ENCODE measurements at regions not wholly inside any gene's neighbourhood (a gene's known extent, or its start where the extent isn't known, plus 50 kb on each side); places are given as distances from the start of the nearest gene placed in this dataset.

DNA sequence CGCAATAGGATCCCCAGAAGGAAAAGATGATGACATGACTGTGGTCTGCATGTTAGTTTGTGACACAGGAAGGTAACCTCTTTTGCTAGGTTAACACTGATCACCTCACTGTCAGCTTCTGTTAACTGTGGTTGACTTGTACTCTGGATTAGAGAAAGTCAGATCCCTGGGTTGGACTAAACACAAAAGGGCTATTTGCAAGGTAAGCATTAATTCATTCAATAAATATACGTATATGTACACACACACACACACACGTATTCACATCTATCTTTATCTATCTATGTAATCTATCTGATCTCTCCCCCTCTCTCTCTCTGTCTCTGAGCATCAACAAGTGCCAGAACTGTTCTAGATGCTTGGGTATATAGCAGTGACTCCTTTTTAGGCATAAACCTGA is 136.1 kb upstream of the SNX19 start:
- DNase-seq = no peak

DNA sequence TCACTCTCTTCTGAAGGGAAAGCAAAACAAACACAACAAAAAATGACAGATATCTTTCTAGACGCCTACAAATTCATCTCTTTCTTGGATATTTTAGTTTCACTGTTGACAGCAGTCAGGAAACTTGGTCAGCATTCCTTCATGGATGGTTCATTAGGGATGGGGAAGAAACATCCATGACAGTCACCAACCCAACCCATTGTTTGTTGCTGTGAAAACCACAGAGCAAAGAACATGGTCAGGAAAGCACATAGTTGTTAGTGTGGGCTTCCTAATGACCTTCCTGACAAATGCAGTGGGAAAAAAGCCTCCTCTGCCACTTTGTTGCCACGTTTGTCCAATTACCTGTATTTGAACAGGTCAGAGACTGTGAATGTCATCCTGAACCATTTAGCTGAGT is 139.8 kb upstream of the SNX19 start:
- no peak for DNase-seq

DNA sequence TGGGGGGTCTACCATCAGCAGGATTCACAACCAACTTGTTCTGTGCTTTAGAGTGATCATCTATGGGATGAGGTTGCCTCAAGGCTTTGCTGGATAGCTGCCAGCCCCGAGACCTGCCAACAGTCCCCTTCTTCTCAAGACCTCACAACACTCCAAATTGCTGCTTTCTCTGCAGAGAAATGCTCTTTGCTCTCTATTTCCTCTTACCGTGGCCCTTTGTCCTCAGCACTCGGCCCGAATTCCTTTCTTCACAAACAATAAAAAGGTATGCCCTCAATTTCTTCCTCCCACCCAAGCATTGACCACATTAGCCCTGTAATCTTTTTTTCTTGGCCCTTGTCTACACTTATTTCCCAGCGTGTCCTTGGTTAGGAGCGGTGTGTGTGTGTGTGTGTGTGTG is 147.4 kb upstream of the SNX19 start:
- DNase-seq = no peak

DNA sequence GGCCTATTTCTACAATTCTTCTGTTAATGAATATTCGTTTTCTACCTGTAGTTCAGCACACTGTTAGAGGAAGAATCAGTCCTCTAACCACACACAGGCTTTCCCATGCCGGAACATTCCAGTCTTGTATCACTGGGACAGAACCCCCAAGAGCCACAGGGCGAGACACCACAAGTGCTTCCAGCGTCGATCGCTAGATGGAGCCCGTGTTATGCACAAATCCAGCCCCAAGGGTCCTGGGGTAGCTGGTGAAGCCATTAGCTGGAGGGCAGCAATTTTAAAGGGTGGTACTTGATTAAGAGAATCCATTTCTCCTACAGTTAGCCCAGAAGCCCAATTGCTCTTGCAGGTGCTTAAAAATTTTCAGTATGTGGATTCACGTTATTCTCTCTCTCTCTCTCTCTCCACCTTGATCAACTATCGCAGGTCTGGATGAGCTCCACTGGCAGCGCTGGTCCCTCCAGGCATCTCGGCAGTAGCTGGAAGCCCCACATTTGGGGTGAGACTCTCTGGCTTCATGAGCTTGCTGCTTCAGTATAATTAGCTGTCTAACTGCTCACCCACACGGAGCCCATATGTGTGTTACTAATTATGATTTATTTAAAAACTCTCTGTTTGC is 148.2 kb upstream of the SNX19 start:
- peak; percentile 60 for DNase-seq

GRCh38 chr11:131065435-131066413 is 149.4 kb upstream of the SNX19 start:
- DNase-seq = no peak

- no peak for DNase-seq
Measured at GRCh38 chr11:131066551-131066950, 150.3 kb upstream of the SNX19 start.

GRCh38 chr11:131070365-131070764 is 154.1 kb upstream of the SNX19 start:
- DNase-seq = no peak

DNA sequence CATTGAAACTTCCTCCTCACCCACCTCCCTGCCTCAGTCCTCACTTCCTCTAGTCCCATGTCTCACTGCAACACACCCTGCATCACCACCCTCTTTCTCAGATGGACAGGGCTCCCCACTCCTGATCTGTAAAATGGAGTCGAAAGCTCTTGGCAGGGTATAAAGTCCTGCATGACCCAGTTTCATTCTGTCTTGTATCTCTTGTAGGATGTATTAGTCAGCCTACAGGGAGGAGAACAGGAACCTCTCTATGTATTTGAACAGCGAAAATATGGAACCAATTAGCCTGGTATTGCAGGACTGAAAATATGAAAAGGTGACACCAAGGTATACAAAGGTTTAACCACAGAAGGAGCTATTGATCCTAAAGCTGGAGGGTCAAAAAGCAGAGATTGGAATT is 156.9 kb upstream of the SNX19 start:
- no peak for DNase-seq

DNA sequence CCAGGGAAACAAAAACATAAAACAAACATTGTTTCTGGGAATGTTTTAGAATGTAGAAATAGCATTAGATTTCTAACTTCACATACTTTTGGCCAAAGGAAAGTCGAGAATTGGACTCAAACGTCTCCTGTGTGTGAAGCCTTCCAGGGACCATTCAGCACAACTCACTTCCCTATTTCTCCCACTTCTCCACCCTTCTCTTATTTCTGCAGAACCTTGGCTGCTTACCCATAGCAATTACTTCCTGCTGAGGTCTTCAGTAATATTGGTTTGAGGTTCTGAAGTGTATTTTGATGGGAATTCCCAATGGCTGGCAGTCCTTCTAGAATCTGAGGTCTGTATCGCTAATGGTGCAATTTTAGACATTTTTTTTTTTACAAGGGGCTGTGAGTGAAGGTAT is 158.3 kb upstream of the SNX19 start:
- DNase-seq = no peak

- DNase-seq = no peak
Measured at GRCh38 chr11:131077340-131077739, 161.1 kb upstream of the SNX19 start.

DNA sequence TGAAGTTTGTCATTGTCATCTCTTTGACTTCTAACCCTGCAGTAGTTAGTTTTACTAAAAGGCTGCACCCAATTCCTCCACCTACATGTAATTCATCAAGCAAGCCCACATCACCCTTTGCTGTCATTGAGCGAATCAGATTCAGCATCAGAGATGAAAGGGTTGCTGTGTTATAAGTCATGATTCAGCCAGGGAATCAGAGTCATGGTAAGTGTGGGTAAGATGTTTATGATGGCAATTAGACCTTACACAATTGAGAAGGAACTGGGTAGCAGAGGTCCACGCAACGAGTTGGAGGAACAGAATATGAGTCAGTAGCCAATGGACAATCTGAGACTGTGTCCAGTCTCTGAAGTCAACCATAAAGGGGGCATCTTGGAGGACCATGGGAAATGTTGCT is 162.8 kb upstream of the SNX19 start:
- no peak for DNase-seq

DNA sequence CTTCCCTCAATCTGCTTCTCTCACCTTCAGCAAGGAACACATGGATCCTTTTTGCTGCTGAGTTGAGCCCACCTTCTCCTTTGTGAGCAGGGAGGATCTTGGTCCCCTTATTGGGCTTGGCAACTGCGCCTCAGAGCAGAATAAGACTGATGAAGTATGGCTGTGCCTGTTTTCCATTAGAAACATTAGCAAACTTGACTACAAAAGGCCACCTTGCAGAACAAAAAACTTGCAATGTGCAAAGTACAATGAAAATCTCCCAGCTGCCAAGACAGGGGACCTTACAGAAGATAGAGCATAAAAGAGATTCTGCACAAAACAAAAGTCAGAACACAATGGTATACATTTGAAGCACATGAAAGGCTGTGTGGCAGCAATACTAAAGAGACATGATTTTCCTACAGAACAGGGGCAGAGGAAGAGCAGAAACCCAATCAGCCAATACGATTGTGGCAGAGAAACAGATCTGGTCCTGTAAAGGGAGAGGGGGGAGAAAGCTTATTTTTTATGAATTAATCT is 173.5 kb upstream of the SNX19 start:
- no peak for DNase-seq

DNA sequence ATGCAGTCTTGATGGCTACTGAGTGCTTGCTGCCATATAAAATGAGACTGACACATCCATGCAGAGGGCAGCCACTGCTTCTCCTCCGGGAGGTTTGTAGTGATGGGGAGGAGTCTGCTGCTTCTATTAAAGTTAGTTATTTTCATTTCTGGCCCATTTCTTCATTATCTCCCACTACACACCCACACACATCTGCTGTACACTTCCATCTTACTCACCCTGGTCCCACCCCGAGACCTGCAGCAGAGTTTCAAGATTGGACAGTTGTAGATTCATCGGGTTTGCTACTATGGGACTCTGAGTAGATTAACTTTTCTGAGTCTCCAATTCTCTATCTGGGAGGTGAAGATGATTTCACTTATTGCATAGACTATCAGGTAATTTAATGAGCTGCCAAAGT is 176.2 kb upstream of the SNX19 start:
- no peak for DNase-seq

DNA sequence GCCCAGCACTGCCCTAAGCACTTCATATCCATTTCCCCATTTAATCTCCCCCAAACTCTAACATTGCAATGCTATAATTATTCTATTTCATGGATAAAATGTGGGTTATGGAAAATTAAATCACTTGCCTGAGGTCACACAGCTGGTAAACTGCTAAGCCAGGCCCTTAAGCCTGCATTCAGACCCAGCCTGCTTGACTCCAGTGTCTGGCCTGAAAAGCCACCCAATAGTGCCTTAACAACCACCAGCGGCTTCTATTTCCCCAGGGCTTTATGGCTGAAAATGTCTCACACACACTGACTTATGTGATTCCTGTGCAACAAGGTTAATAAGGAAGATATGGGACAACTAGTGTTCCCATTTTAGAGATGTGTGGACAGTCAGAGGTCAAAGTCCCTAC is 178.5 kb upstream of the SNX19 start:
- DNase-seq = no peak

GRCh38 chr11:131095511-131096185 is 179.4 kb upstream of the SNX19 start:
- peak; percentile 20 for DNase-seq

GRCh38 chr11:131099013-131099412 is 182.7 kb upstream of the SNX19 start:
- DNase-seq = no peak

DNA sequence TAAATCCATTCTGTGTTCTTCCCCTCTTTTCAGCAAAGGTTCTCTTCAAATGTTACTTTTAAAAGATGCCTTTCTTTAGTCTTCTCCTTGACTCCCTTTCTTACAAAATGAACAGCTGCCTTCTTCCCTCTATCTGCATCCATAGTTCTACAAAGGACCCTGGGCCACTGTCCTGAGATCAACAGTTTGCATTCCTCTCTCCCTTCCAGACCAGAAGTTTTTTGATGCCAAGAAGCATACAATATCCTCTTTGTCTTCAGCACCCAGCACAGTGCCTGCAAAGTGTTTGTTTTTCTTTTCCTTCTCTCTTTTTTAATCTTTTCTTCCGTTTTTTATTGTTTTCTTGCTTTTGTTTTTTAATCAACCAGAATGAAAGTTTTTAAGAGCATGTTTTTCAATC is 183.5 kb upstream of the SNX19 start:
- no peak for DNase-seq

- no peak for DNase-seq
Measured at GRCh38 chr11:131108760-131109159, 192.5 kb upstream of the SNX19 start.

GRCh38 chr11:131109257-131109656 is 193.0 kb upstream of the SNX19 start:
- no peak for DNase-seq

GRCh38 chr11:131109790-131110189 is 193.5 kb upstream of the SNX19 start:
- peak; percentile 1 for DNase-seq

GRCh38 chr11:131111775-131112174 is 195.5 kb upstream of the SNX19 start:
- no peak for DNase-seq

- no peak for DNase-seq
Measured at GRCh38 chr11:131118247-131118646, 202.0 kb upstream of the SNX19 start.

Data from NCI-H748 treated with DMSO at 0.1 percent for 48 hours (cell line).